ENCODE measurements at regions not wholly inside any gene's neighbourhood (a gene's known extent, or its start where the extent isn't known, plus 50 kb on each side); places are given as distances from the start of the nearest gene placed in this dataset.

DNA sequence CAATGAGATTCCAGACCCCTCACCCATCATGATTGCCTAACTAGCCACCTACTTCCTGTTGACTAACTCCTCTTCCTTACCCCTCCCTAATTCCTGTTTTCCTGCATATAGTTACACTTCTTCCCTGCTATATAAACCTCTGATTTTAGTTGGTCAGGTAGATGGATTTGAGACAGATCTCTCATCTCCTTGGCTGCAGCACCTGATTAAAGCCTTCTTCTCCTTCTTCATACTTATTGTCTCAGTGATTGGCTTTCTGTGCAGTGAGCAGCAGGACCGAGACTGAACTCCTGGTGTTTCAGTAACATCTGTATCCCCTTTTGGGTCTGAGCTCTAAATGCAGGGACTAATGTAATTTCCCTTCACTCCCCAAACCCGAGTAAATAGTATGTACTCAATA lies 51.7 kb upstream of the ATXN1 start:
- TF ChIP-seq, protein P1, sequence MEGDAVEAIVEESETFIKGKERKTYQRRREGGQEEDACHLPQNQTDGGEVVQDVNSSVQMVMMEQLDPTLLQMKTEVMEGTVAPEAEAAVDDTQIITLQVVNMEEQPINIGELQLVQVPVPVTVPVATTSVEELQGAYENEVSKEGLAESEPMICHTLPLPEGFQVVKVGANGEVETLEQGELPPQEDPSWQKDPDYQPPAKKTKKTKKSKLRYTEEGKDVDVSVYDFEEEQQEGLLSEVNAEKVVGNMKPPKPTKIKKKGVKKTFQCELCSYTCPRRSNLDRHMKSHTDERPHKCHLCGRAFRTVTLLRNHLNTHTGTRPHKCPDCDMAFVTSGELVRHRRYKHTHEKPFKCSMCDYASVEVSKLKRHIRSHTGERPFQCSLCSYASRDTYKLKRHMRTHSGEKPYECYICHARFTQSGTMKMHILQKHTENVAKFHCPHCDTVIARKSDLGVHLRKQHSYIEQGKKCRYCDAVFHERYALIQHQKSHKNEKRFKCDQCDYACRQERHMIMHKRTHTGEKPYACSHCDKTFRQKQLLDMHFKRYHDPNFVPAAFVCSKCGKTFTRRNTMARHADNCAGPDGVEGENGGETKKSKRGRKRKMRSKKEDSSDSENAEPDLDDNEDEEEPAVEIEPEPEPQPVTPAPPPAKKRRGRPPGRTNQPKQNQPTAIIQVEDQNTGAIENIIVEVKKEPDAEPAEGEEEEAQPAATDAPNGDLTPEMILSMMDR (IDR thresholded peaks at IDR 0.05; ENCODE audit: low read depth, low read length, poor library complexity, severe bottlenecking): no peak
- no peak for TF ChIP-seq EZH2phosphoT487 (IDR thresholded peaks at IDR 0.05; ENCODE audit: borderline replicate concordance, low read length)
